ENCODE measurements at regions not wholly inside any gene's neighbourhood (a gene's known extent, or its start where the extent isn't known, plus 50 kb on each side); places are given as distances from the start of the nearest gene placed in this dataset.
A peak's percentile ranks its signal among the peaks of the same experiment; 100 is the strongest.

DNA sequence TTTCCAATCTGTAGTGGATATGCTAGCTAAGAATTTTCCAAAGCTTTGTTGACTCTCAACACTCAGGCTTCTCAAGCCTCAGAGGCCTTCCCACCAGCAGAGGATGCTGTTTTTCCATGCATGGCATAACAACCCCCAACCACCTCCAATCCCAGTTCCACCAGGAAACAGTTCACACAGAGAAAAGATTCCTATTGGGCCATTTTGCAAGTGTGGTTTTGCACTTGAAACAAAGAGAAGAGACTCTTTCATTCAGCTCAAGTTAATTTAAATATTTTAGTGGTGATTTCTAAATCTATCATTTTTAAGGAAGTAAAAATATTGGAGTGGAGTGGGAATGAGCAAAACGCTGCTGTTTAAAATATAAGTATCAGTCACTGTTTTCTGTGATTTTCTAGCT is 105.6 kb upstream of the COL1A2 start:
- Histone ChIP-seq H2AK5ac (ENCODE audit: low read length, severe bottlenecking) (no peak overlapping the region), H3K27ac (ENCODE audit: low read length, poor library complexity, severe bottlenecking) (no peak overlapping the region), H3K4me3 (ENCODE audit: insufficient read depth in 1 of 2, low read depth in 1 of 2, low read length in 2 of 2) (no peak overlapping the region), H3K27me3 (ENCODE audit: control insufficient read depth in 1 of 2, insufficient read depth in 1 of 2, low read length in 2 of 2) (no peaks in the 10 kb centered on the region), H2AFZ (ENCODE audit: low read depth, low read length) (no peak overlapping the region), H3K36me3 (ENCODE audit: control insufficient read depth in 1 of 2, insufficient read depth in 2 of 2, low read depth in 1 of 2, low read length in 2 of 2) (no peaks in the 10 kb centered on the region), H3K14ac (ENCODE audit: low read length in 2 of 2) (no peak overlapping the region), H3K79me1 (replicated peaks; ENCODE audit: low read length, poor library complexity, severe bottlenecking) (no peaks in the 10 kb centered on the region), H2BK5ac (ENCODE audit: low read depth, low read length, poor library complexity, severe bottlenecking) (no peak overlapping the region), H3K4me2 (ENCODE audit: low read length, poor library complexity, severe bottlenecking) (no peak overlapping the region), H3K23ac (ENCODE audit: low read length in 2 of 2) (no peak overlapping the region), H4K91ac (ENCODE audit: low read length) (no peak overlapping the region), H3K4me1 (ENCODE audit: control insufficient read depth, insufficient read depth, low read depth, low read length) (no peaks in the 10 kb centered on the region), H3K9me3 (ENCODE audit: control insufficient read depth, low read length) (no peaks in the 10 kb centered on the region), H3K9ac (ENCODE audit: low read length) (peak overlapping the region; percentile 45), H3K4ac (ENCODE audit: low read depth in 1 of 2, low read length in 2 of 2) (no peak overlapping the region), H2BK15ac (ENCODE audit: low read depth, poor library complexity, severe bottlenecking) (no peak overlapping the region), H2BK120ac (ENCODE audit: low read depth, low read length) (no peak overlapping the region), H2BK12ac (ENCODE audit: low read length in 2 of 2) (no peak overlapping the region), H3K18ac (ENCODE audit: low read depth in 1 of 2, low read length in 2 of 2) (no peak overlapping the region), H4K8ac (ENCODE audit: low read length) (no peak overlapping the region)
- no CpG with 5 or more reads among the region's 1 CpG for WGBS
- DNase-seq: peak; percentile 92

DNA sequence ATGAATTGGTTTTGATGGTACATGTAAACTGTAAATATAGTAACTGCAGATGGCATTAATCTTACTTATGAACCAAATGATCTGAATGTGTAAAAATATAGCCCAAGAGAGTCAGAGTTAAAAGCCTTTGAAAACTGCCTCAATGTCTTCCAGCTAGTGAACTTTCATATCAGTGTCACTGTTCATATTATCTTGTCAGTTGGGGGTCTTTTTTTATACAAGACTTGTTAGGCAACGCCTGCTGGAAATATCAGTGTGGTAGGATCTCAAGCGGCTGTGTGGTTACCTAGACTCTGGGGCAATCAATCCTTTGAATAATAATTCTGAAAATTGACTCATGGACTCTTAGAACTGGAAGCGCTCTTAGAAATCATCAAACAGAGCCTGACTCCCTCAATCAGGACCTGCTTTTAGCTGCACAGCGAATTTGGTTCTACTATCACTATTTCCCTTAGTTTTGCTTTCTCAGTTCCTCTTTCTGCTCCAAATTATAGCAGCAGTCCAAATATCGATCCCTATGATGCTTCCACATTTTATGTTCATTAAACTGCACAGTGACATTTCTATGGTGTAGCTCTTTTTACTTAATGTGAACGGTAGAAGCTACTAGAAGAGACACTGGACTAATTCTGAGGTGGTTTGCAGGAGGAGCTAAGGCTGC is 100.1 kb upstream of the COL1A2 start:
- 94% methylated on average over 6 of the region's 6 CpGs for WGBS
- no peak overlapping the region for H4K8ac ChIP-seq (ENCODE audit: low read length)
- H3K14ac ChIP-seq (ENCODE audit: low read length in 2 of 2): no peak overlapping the region
- peaks cover 2% of the 10 kb centered on the region for H3K79me1 ChIP-seq (replicated peaks; ENCODE audit: low read length, poor library complexity, severe bottlenecking)
- no peak overlapping the region for H2AK5ac ChIP-seq (ENCODE audit: low read length, severe bottlenecking)
- no peak overlapping the region for H3K23ac ChIP-seq (ENCODE audit: low read length in 2 of 2)
- peak overlapping the region in 1 of 2 experiments; percentile 76 for H3K4me3 ChIP-seq (ENCODE audit: insufficient read depth in 1 of 2, low read depth in 1 of 2, low read length in 2 of 2)
- peaks cover 3% of the 10 kb centered on the region for H3K4me1 ChIP-seq (ENCODE audit: control insufficient read depth, insufficient read depth, low read depth, low read length)
- H2AFZ ChIP-seq (ENCODE audit: low read depth, low read length): no peak overlapping the region
- no peak overlapping the region for H3K27ac ChIP-seq (ENCODE audit: low read length, poor library complexity, severe bottlenecking)
- no peak overlapping the region for H3K4me2 ChIP-seq (ENCODE audit: low read length, poor library complexity, severe bottlenecking)
- H3K27me3 ChIP-seq (ENCODE audit: control insufficient read depth in 1 of 2, insufficient read depth in 1 of 2, low read length in 2 of 2): no peaks in the 10 kb centered on the region
- no peak overlapping the region for H4K91ac ChIP-seq (ENCODE audit: low read length)
- H2BK12ac ChIP-seq (ENCODE audit: low read length in 2 of 2): no peak overlapping the region
- no peak overlapping the region for H2BK15ac ChIP-seq (ENCODE audit: low read depth, poor library complexity, severe bottlenecking)
- H3K36me3 ChIP-seq (ENCODE audit: control insufficient read depth in 1 of 2, insufficient read depth in 2 of 2, low read depth in 1 of 2, low read length in 2 of 2): no peaks in the 10 kb centered on the region
- no peak overlapping the region for H3K18ac ChIP-seq (ENCODE audit: low read depth in 1 of 2, low read length in 2 of 2)
- no peak overlapping the region for H2BK5ac ChIP-seq (ENCODE audit: low read depth, low read length, poor library complexity, severe bottlenecking)
- H3K9me3 ChIP-seq (ENCODE audit: control insufficient read depth, low read length): no peaks in the 10 kb centered on the region
- H3K9ac ChIP-seq (ENCODE audit: low read length): peak overlapping the region; percentile 94
- DNase-seq: no peak
- H2BK120ac ChIP-seq (ENCODE audit: low read depth, low read length): no peak overlapping the region
- H3K4ac ChIP-seq (ENCODE audit: low read depth in 1 of 2, low read length in 2 of 2): no peak overlapping the region

DNA sequence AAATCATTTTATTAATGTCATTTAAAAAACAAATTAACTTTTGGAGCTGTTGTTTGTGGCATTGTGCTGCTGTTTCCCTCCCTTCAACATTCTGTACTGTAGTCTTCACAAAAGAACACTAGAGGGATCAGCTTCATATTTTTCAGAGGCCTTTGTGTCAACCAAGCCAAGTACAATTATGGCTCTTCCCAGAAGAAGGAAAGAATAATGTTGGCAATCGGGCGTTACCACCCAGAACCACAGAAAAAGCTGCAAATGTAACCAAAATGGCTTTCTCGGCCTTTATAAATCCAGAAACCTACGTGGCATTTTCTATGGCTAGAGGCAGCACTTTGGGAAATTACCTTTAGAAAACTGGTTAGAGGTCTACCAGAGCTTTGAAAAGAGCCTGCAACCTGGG is 98.8 kb upstream of the COL1A2 start:
- H3K9me3 ChIP-seq (ENCODE audit: control insufficient read depth, low read length): no peaks in the 10 kb centered on the region
- no peak overlapping the region for H3K14ac ChIP-seq (ENCODE audit: low read length in 2 of 2)

DNA sequence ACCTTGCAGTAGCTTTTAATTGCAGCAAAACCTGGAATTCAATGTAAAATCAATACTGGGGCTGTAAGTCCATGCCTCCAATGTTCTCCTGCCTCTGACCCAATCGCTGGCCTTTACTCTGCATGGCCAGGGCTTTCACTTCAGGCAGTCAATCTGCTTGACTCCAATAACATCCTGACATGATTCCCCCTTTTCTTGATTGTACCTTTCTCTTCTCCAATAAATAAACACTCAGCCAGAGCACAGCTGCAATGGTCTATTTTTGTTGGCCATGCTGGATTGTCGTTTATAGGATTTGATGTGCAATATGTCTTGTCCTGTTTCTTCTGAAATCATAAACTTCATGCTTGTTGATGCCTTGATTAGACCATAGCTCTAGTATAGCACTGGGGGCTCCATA is 97.8 kb upstream of the COL1A2 start:
- WGBS: 85% methylated on average over 2 of the region's 2 CpGs

More for the DNA sequence above, 98.8 kb upstream of the COL1A2 start:
- Histone ChIP-seq H2BK120ac (ENCODE audit: low read depth, low read length) (no peak overlapping the region), H4K91ac (ENCODE audit: low read length) (no peak overlapping the region), H2AFZ (ENCODE audit: low read depth, low read length) (no peak overlapping the region), H3K79me1 (replicated peaks; ENCODE audit: low read length, poor library complexity, severe bottlenecking) (peaks cover 2% of the 10 kb centered on the region), H2AK5ac (ENCODE audit: low read length, severe bottlenecking) (no peak overlapping the region), H2BK15ac (ENCODE audit: low read depth, poor library complexity, severe bottlenecking) (no peak overlapping the region), H2BK12ac (ENCODE audit: low read length in 2 of 2) (no peak overlapping the region), H3K27me3 (ENCODE audit: control insufficient read depth in 1 of 2, insufficient read depth in 1 of 2, low read length in 2 of 2) (no peaks in the 10 kb centered on the region), H3K23ac (ENCODE audit: low read length in 2 of 2) (no peak overlapping the region), H3K18ac (ENCODE audit: low read depth in 1 of 2, low read length in 2 of 2) (no peak overlapping the region), H3K9ac (ENCODE audit: low read length) (peak overlapping the region; percentile 94), H3K4me3 (ENCODE audit: insufficient read depth in 1 of 2, low read depth in 1 of 2, low read length in 2 of 2) (peak overlapping the region in 1 of 2 experiments; percentile 76), H2BK5ac (ENCODE audit: low read depth, low read length, poor library complexity, severe bottlenecking) (peak overlapping the region; percentile 40), H3K4me2 (ENCODE audit: low read length, poor library complexity, severe bottlenecking) (peak overlapping the region; percentile 52), H3K36me3 (ENCODE audit: control insufficient read depth in 1 of 2, insufficient read depth in 2 of 2, low read depth in 1 of 2, low read length in 2 of 2) (no peaks in the 10 kb centered on the region), H3K4ac (ENCODE audit: low read depth in 1 of 2, low read length in 2 of 2) (peak overlapping the region in 1 of 2 experiments; percentile 78), H3K4me1 (ENCODE audit: control insufficient read depth, insufficient read depth, low read depth, low read length) (peaks cover 6% of the 10 kb centered on the region), H4K8ac (ENCODE audit: low read length) (no peak overlapping the region), H3K27ac (ENCODE audit: low read length, poor library complexity, severe bottlenecking) (peak overlapping the region; percentile 72)
- DNase-seq: peak; percentile 82
- WGBS: 66% methylated on average over 4 of the region's 4 CpGs

More for the DNA sequence above, 97.8 kb upstream of the COL1A2 start:
- H3K4me3 ChIP-seq (ENCODE audit: insufficient read depth in 1 of 2, low read depth in 1 of 2, low read length in 2 of 2): peak overlapping the region in 1 of 2 experiments; percentile 76
- no peak overlapping the region for H2BK120ac ChIP-seq (ENCODE audit: low read depth, low read length)
- peak overlapping the region in 1 of 2 experiments; percentile 17 for H3K4ac ChIP-seq (ENCODE audit: low read depth in 1 of 2, low read length in 2 of 2)
- no peak overlapping the region for H3K23ac ChIP-seq (ENCODE audit: low read length in 2 of 2)
- H2AK5ac ChIP-seq (ENCODE audit: low read length, severe bottlenecking): peak overlapping the region; percentile 43
- H3K9me3 ChIP-seq (ENCODE audit: control insufficient read depth, low read length): no peaks in the 10 kb centered on the region
- H3K4me2 ChIP-seq (ENCODE audit: low read length, poor library complexity, severe bottlenecking): no peak overlapping the region
- H3K4me1 ChIP-seq (ENCODE audit: control insufficient read depth, insufficient read depth, low read depth, low read length): peaks cover 8% of the 10 kb centered on the region
- no peak for DNase-seq
- no peaks in the 10 kb centered on the region for H3K36me3 ChIP-seq (ENCODE audit: control insufficient read depth in 1 of 2, insufficient read depth in 2 of 2, low read depth in 1 of 2, low read length in 2 of 2)
- H2AFZ ChIP-seq (ENCODE audit: low read depth, low read length): no peak overlapping the region
- H2BK5ac ChIP-seq (ENCODE audit: low read depth, low read length, poor library complexity, severe bottlenecking): no peak overlapping the region
- no peak overlapping the region for H3K14ac ChIP-seq (ENCODE audit: low read length in 2 of 2)
- no peaks in the 10 kb centered on the region for H3K27me3 ChIP-seq (ENCODE audit: control insufficient read depth in 1 of 2, insufficient read depth in 1 of 2, low read length in 2 of 2)
- H2BK12ac ChIP-seq (ENCODE audit: low read length in 2 of 2): peak overlapping the region; percentile 2 to 83
- peak overlapping the region in 1 of 2 experiments; percentile 72 for H3K18ac ChIP-seq (ENCODE audit: low read depth in 1 of 2, low read length in 2 of 2)
- H4K91ac ChIP-seq (ENCODE audit: low read length): no peak overlapping the region
- H3K27ac ChIP-seq (ENCODE audit: low read length, poor library complexity, severe bottlenecking): peak overlapping the region; percentile 67
- peak overlapping the region; percentile 94 for H3K9ac ChIP-seq (ENCODE audit: low read length)
- H4K8ac ChIP-seq (ENCODE audit: low read length): no peak overlapping the region
- H3K79me1 ChIP-seq (replicated peaks; ENCODE audit: low read length, poor library complexity, severe bottlenecking): peaks cover 2% of the 10 kb centered on the region
- H2BK15ac ChIP-seq (ENCODE audit: low read depth, poor library complexity, severe bottlenecking): no peak overlapping the region

All from mesenchymal stem cell (in vitro differentiated cells and primary cell).